ENCODE measurements at regions not wholly inside any gene's neighbourhood (a gene's known extent, or its start where the extent isn't known, plus 50 kb on each side); places are given as distances from the start of the nearest gene placed in this dataset.

GRCh38 chr3:182366746-182367145 is 426.6 kb upstream of the ATP11B start:
- FAIRE-seq (no peak), DNase-seq (ENCODE audit: low read depth) (no peak)
- peaks cover 8% of the 10 kb centered on the region for H3K4me1 ChIP-seq (ENCODE audit: insufficient read depth, low read length)
- Mint-ChIP-seq H3K9me3 (ENCODE audit: unreplicated experiment) (no peaks in the 10 kb centered on the region), H3K4me3 (ENCODE audit: unreplicated experiment) (no peak overlapping the region), H3K36me3 (ENCODE audit: low read depth, unreplicated experiment) (no peaks in the 10 kb centered on the region), H3K27ac (ENCODE audit: unreplicated experiment) (no peak overlapping the region), H3K27me3 (ENCODE audit: low read depth, unreplicated experiment) (no peaks in the 10 kb centered on the region), H3K4me1 (ENCODE audit: low read depth, unreplicated experiment) (peaks cover 4% of the 10 kb centered on the region)
- no peak overlapping the region for H3K4me3 ChIP-seq (ENCODE audit: insufficient read depth, low read depth, low read length)
- H4K20me1 ChIP-seq (ENCODE audit: insufficient read depth, low read length), result no peaks in the 10 kb centered on the region
- no peaks in the 10 kb centered on the region for H3K9me3 ChIP-seq (ENCODE audit: insufficient read depth, low read depth, low read length)
- no peak overlapping the region for H3K27ac ChIP-seq (ENCODE audit: low read depth, low read length)
- no peaks in the 10 kb centered on the region for H3K79me2 ChIP-seq (ENCODE audit: insufficient read depth, low read length)
- TF ChIP-seq EZH2 (IDR thresholded peaks at IDR 0.05; ENCODE audit: insufficient read depth, low read length) (no peak), CTCF (IDR thresholded peaks at IDR 0.05; ENCODE audit: insufficient read depth, low read depth, low read length) (no peak)
- H3K9ac ChIP-seq (ENCODE audit: low read length), result no peak overlapping the region
- no peak overlapping the region for H2AFZ ChIP-seq (ENCODE audit: low read depth, low read length)
- H3K4me2 ChIP-seq (ENCODE audit: low read length), result no peak overlapping the region
- H3K36me3 ChIP-seq (ENCODE audit: insufficient read depth, low read length), result no peaks in the 10 kb centered on the region
- no peaks in the 10 kb centered on the region for H3K27me3 ChIP-seq (ENCODE audit: insufficient read depth, low read length)

DNA sequence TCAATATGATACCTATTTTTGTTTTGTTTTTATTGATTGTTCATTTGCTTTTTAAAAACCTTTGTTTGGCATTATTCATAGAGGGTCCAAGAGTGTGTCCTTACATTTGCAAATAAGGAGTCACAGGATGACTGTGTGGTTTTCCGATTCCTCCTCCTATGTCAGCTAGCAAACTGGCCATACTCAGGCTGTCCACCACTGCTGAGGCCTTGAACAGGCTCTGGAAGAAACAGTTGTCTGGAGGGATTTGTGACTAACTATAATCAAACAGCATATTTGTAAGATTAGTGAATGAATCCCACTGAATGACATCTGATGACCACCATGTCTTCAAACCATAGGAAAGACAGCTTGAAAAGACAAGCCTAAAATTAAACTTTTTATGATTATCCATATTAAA is 423.4 kb upstream of the ATP11B start:
- H2AFZ ChIP-seq (ENCODE audit: low read depth, low read length), result no peak overlapping the region
- no peak overlapping the region for H3K27ac ChIP-seq (ENCODE audit: low read depth, low read length)
- Mint-ChIP-seq H3K36me3 (ENCODE audit: low read depth, unreplicated experiment) (no peaks in the 10 kb centered on the region), H3K4me3 (ENCODE audit: unreplicated experiment) (no peak overlapping the region), H3K4me1 (ENCODE audit: low read depth, unreplicated experiment) (peaks cover 4% of the 10 kb centered on the region), H3K27me3 (ENCODE audit: low read depth, unreplicated experiment) (no peaks in the 10 kb centered on the region), H3K9me3 (ENCODE audit: unreplicated experiment) (no peaks in the 10 kb centered on the region), H3K27ac (ENCODE audit: unreplicated experiment) (no peak overlapping the region)
- H3K79me2 ChIP-seq (ENCODE audit: insufficient read depth, low read length), result no peaks in the 10 kb centered on the region
- H3K4me3 ChIP-seq (ENCODE audit: insufficient read depth, low read depth, low read length), result no peak overlapping the region
- DNase-seq (ENCODE audit: low read depth) (no peak), FAIRE-seq (no peak)
- no peaks in the 10 kb centered on the region for H3K36me3 ChIP-seq (ENCODE audit: insufficient read depth, low read length)
- peaks cover 3% of the 10 kb centered on the region for H3K4me1 ChIP-seq (ENCODE audit: insufficient read depth, low read length)
- H3K9me3 ChIP-seq (ENCODE audit: insufficient read depth, low read depth, low read length), result no peaks in the 10 kb centered on the region
- no peaks in the 10 kb centered on the region for H4K20me1 ChIP-seq (ENCODE audit: insufficient read depth, low read length)
- H3K27me3 ChIP-seq (ENCODE audit: insufficient read depth, low read length), result no peaks in the 10 kb centered on the region
- H3K4me2 ChIP-seq (ENCODE audit: low read length), result no peak overlapping the region
- TF ChIP-seq CTCF (IDR thresholded peaks at IDR 0.05; ENCODE audit: insufficient read depth, low read depth, low read length) (no peak), EZH2 (IDR thresholded peaks at IDR 0.05; ENCODE audit: insufficient read depth, low read length) (no peak)
- H3K9ac ChIP-seq (ENCODE audit: low read length), result no peak overlapping the region

DNA sequence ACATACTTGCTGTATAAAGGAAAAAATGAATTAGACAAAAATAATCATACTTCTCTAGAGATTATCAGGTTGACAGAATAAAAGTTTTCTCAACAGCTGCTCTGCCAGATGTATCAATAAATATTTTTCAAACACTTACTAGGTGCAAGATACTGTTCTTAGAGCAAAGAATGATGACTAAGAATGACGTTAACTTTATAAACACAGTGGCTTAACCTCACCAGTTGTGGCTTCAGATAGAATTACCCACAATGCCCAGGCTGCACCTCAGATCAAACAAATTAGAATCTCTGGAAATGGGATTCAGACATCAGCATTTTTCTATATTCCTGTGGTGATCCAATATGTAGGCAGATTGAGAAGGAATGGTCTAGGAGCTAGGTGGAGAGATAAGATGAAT is 422.4 kb upstream of the ATP11B start:
- no peak overlapping the region for H3K27ac ChIP-seq (ENCODE audit: low read depth, low read length)
- H3K4me3 Mint-ChIP-seq (ENCODE audit: unreplicated experiment), result no peak overlapping the region
- FAIRE-seq, result no peak

More for the DNA sequence above, 422.4 kb upstream of the ATP11B start:
- Histone ChIP-seq H4K20me1 (ENCODE audit: insufficient read depth, low read length) (no peaks in the 10 kb centered on the region), H3K27me3 (ENCODE audit: insufficient read depth, low read length) (no peaks in the 10 kb centered on the region), H3K4me1 (ENCODE audit: insufficient read depth, low read length) (peaks cover 3% of the 10 kb centered on the region), H3K79me2 (ENCODE audit: insufficient read depth, low read length) (no peaks in the 10 kb centered on the region), H3K36me3 (ENCODE audit: insufficient read depth, low read length) (no peaks in the 10 kb centered on the region), H3K9me3 (ENCODE audit: insufficient read depth, low read depth, low read length) (no peaks in the 10 kb centered on the region), H3K9ac (ENCODE audit: low read length) (no peak overlapping the region), H3K4me2 (ENCODE audit: low read length) (no peak overlapping the region), H3K4me3 (ENCODE audit: insufficient read depth, low read depth, low read length) (no peak overlapping the region), H2AFZ (ENCODE audit: low read depth, low read length) (no peak overlapping the region)
- no peaks in the 10 kb centered on the region for H3K9me3 Mint-ChIP-seq (ENCODE audit: unreplicated experiment)
- no peaks in the 10 kb centered on the region for H3K4me1 Mint-ChIP-seq (ENCODE audit: low read depth, unreplicated experiment)
- no peaks in the 10 kb centered on the region for H3K36me3 Mint-ChIP-seq (ENCODE audit: low read depth, unreplicated experiment)
- no peaks in the 10 kb centered on the region for H3K27me3 Mint-ChIP-seq (ENCODE audit: low read depth, unreplicated experiment)
- H3K27ac Mint-ChIP-seq (ENCODE audit: unreplicated experiment), result no peak overlapping the region
- TF ChIP-seq CTCF (IDR thresholded peaks at IDR 0.05; ENCODE audit: insufficient read depth, low read depth, low read length) (no peak), EZH2 (IDR thresholded peaks at IDR 0.05; ENCODE audit: insufficient read depth, low read length) (no peak)
- peak; percentile 84 for DNase-seq (ENCODE audit: low read depth)

Data from astrocyte (in vitro differentiated cells and primary cell).